ENCODE measurements at regions not wholly inside any gene's neighbourhood (a gene's known extent, or its start where the extent isn't known, plus 50 kb on each side); places are given as distances from the start of the nearest gene placed in this dataset.

- no peak overlapping the region for H3K4me3 ChIP-seq (ENCODE audit: low read depth, low read length)
- TF ChIP-seq CTCF (IDR thresholded peaks at IDR 0.05; ENCODE audit: insufficient read depth, low read depth, low read length, missing control alignments): no peak
- DNase-seq (ENCODE audit: low read depth): no peak
Measured at GRCh38 chr10:113411456-113411855, 141.4 kb upstream of the HABP2 start.

GRCh38 chr10:113412161-113412560 is 140.7 kb upstream of the HABP2 start:
- no peak for TF ChIP-seq CTCF (IDR thresholded peaks at IDR 0.05; ENCODE audit: insufficient read depth, low read depth, low read length, missing control alignments)
- DNase-seq (ENCODE audit: low read depth): no peak
- no peak overlapping the region for H3K4me3 ChIP-seq (ENCODE audit: low read depth, low read length)

DNA sequence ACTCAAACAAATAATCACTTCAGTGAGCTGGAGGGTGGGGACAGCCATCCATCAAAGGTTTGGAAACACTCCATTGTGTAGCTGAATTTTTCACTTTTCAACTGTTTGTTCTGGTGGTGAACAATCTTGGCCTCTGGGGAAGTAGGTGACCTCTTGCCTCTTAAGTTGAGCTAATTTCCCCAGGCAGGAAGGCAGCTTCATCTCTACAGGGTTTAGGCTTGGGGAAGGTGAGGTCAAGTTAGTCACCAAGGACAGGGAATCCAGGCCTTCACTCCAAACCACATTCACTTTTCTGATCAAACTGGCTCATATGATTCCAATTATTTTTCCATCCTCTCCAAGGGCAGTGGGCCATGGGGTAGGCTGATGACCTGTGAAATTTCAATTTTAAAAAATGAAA is 138.3 kb upstream of the HABP2 start:
- DNase-seq (ENCODE audit: low read depth): no peak
- H3K4me3 ChIP-seq (ENCODE audit: low read depth, low read length): no peak overlapping the region
- TF ChIP-seq CTCF (IDR thresholded peaks at IDR 0.05; ENCODE audit: insufficient read depth, low read depth, low read length, missing control alignments): no peak

GRCh38 chr10:113415246-113415645 is 137.6 kb upstream of the HABP2 start:
- TF ChIP-seq CTCF (IDR thresholded peaks at IDR 0.05; ENCODE audit: insufficient read depth, low read depth, low read length, missing control alignments): no peak
- DNase-seq (ENCODE audit: low read depth): no peak
- H3K4me3 ChIP-seq (ENCODE audit: low read depth, low read length): no peak overlapping the region

- TF ChIP-seq CTCF (IDR thresholded peaks at IDR 0.05; ENCODE audit: insufficient read depth, low read depth, low read length, missing control alignments): no peak
- DNase-seq (ENCODE audit: low read depth): no peak
- no peak overlapping the region for H3K4me3 ChIP-seq (ENCODE audit: low read depth, low read length)
Measured at GRCh38 chr10:113420057-113420732, 132.7 kb upstream of the HABP2 start.

DNA sequence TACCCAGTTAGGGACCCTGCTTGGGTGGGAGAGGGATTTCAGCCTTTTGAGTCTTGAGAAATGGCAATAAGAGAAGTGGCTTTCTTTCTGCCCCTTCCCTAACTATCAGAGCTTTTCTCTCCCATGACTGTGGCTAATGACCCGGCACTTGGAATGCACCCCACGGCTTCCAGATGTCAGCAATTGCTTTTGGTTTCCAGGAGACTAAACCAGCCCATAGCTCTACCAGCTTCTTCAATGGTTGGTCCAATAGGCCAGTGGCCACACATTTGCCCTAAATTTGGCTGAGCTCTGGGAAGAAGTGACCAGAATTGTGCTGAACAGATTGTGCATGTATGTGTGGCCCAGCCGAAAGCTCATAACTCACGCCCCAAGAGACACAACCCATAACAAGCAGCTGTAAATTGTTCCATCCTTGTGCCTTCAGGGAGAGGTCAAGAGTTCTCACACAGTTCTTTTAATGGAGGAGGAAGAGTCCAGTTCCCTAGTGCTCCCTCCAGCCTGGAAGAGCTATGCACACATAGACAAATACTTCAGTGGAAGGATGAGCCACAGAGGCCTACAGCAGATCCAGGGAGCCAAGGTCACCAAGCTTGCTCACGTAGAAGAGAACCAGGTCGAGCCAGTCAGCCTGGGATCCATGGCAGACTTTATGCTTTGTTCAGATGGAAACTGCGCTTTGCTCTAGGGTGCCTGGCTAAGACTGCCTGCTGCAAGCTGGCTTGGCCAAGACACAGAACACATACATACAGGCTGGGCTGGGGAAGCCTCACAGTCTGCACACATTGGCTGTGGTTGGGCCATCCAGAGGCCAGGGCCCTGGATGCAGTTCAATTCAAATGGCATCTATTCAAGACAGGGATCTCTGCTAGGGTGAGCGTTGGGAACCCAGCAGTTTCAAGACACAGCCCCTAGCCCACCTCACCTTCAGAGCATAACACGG is 131.8 kb upstream of the HABP2 start:
- no peak for TF ChIP-seq CTCF (IDR thresholded peaks at IDR 0.05; ENCODE audit: insufficient read depth, low read depth, low read length, missing control alignments)
- H3K4me3 ChIP-seq (ENCODE audit: low read depth, low read length): no peak overlapping the region
- no peak for DNase-seq (ENCODE audit: low read depth)

Measured in GM12865 (cell line).